HepG2 (cell line): ENCODE measurements at regions not wholly inside any gene's neighbourhood (a gene's known extent, or its start where the extent isn't known, plus 50 kb on each side); places are given as distances from the start of the nearest gene placed in this dataset.

Source experiments
- ATAC-seq: fragments of 200-7000 bp; cut with Tn5 transposase; 3 replicates; pipeline ENCODE4 v1.9.1; 2020; ENCODE audit warnings: mild to moderate bottlenecking, moderate library complexity
- BruUV-seq: library from RNA; stranded (reverse); fragments of 400-500 nt; replicated peaks from 2 replicates; lab custom pipeline; 2021; lab: Mats Ljungman, UMichigan
- CTCF ChIA-PET: fragments of 300-600 bp; formaldehyde crosslinking; extraction: SDS; loops from one replicate; lab custom pipeline; 2021; ENCODE audit warnings: low total read pairs, inconsistent platforms, low intra/inter-chr PET ratio; lab: Yijun Ruan, JAX
- POLR2A ChIA-PET: fragments of 350-600 bp; sonication (Branson Sonifier 250); formaldehyde crosslinking; loops from one replicate; lab custom pipeline; 2020; ENCODE audit warnings: antibody characterized with exemption, inconsistent platforms; lab: Yijun Ruan, JAX
- DNase-seq: peaks from one replicate; pipeline ENCODE4 v3.0.0-alpha.2; 2015; ENCODE audit warnings: low spot score
- FAIRE-seq: peaks from 3 replicates; lab custom pipeline; 2011; peaks lifted over from hg19 to GRCh38; lab: Jason Lieb, UNC
- H2AFZ ChIP-seq: one replicate; pipeline ENCODE4 v1.6.1; 2011; ENCODE audit warnings: low read length, inconsistent platforms
- H3K27ac ChIP-seq: fragments of 300-600 bp; 3 replicates; pipeline ENCODE4 v1.8.0; 2011; ENCODE audit warnings: mixed run types, mild to moderate bottlenecking, mixed read lengths, low read length, inconsistent platforms; ENCODE audit not compliant: insufficient read depth; ENCODE audit errors: extremely low read length
- H3K27me3 ChIP-seq, 2 experiments: fragments of 200-600 bp in 1 of 2; 2 replicates in 1 of 2; 3 replicates in 1 of 2; pipeline versions ENCODE4 v1.6.0 to v1.8.0; 2011; ENCODE audit warnings: low read length in 2 of 2, mild to moderate bottlenecking in 2 of 2, moderate library complexity in 2 of 2, inconsistent platforms in 1 of 2; ENCODE audit not compliant: insufficient read depth in 2 of 2, control insufficient read depth in 1 of 2
- H3K36me3 ChIP-seq, 2 experiments: fragments of 200-600 bp in 1 of 2; replicated peaks in 1 of 2; 2 replicates in 1 of 2; 3 replicates in 1 of 2; pipeline versions ENCODE4 v1.5.1 to v1.8.0; 2011; ENCODE audit warnings: low read length in 2 of 2, inconsistent platforms in 1 of 2; ENCODE audit not compliant: insufficient read depth in 2 of 2, control insufficient read depth in 1 of 2
- H3K4me1 ChIP-seq: 2 replicates; pipeline ENCODE4 v1.5.1; 2012; ENCODE audit warnings: low read length, inconsistent platforms; ENCODE audit not compliant: insufficient read depth
- H3K4me2 ChIP-seq: 2 replicates; pipeline ENCODE4 v1.6.0; 2011; ENCODE audit warnings: low read depth, low read length, inconsistent platforms
- H3K4me3 ChIP-seq, 3 experiments: fragments of 200-600 bp in 1 of 3; sonication (generic), shearing (Covaris generic) in 1 of 3; replicated peaks in 1 of 3; 2 replicates each; pipeline ENCODE4 v1.5.1; 2011 to 2016; ENCODE audit warnings: low read length in 3 of 3, inconsistent platforms in 2 of 3, low read depth in 2 of 3, mild to moderate bottlenecking in 2 of 3, control low read depth in 1 of 3, mixed read lengths in 1 of 3; ENCODE audit not compliant: insufficient read depth in 1 of 3
- H3K79me2 ChIP-seq: one replicate; pipeline ENCODE4 v1.6.1; 2011; ENCODE audit warnings: low read length, inconsistent platforms; ENCODE audit not compliant: insufficient read depth
- H3K9ac ChIP-seq: 2 replicates; pipeline ENCODE4 v1.6.0; 2011; ENCODE audit warnings: mild to moderate bottlenecking, low read depth, low read length, inconsistent platforms; ENCODE audit not compliant: insufficient read depth
- H3K9me3 ChIP-seq: 2 replicates; pipeline ENCODE4 v1.5.1; 2012; ENCODE audit warnings: mild to moderate bottlenecking, low read length
- H4K20me1 ChIP-seq: 2 replicates; pipeline ENCODE4 v1.6.0; 2011; ENCODE audit warnings: inconsistent platforms, mild to moderate bottlenecking, low read length, moderate library complexity; ENCODE audit not compliant: insufficient read depth
- ATRX ChIP-seq: sonication (generic); formaldehyde crosslinking; IDR thresholded peaks from 2 replicates; pipeline ENCODE4 v1.4.0; 2020; ENCODE audit warnings: missing genetic modification reagents, borderline replicate concordance
- CBX5 ChIP-seq: sonication (generic); formaldehyde crosslinking; IDR thresholded peaks from 2 replicates; pipeline ENCODE4 v1.4.0; 2020; ENCODE audit warnings: missing genetic modification reagents, borderline replicate concordance
- MEIS1 ChIP-seq: sonication (generic); formaldehyde crosslinking; IDR thresholded peaks from 2 replicates; pipeline ENCODE4 v1.9.0; 2021; ENCODE audit warnings: mild to moderate bottlenecking, missing genetic modification reagents, moderate library complexity, borderline replicate concordance
- MIXL1 ChIP-seq: IDR thresholded peaks from 2 replicates; pipeline ENCODE4 v1.6.1; 2016
- RAD21 ChIP-seq: fragments of 450-650 bp; formaldehyde crosslinking; IDR thresholded peaks from 2 replicates; pipeline ENCODE4 v1.5.0; 2020; ENCODE audit warnings: mild to moderate bottlenecking
- SMC3 ChIP-seq: IDR thresholded peaks from 2 replicates; pipeline ENCODE4 v1.6.1; 2011; ENCODE audit warnings: low read length, improper control_type of control experiment
- SOX5 ChIP-seq: IDR thresholded peaks from 2 replicates; pipeline ENCODE4 v1.6.1; 2016; ENCODE audit warnings: borderline replicate concordance
- STAG1 ChIP-seq: sonication (generic); formaldehyde crosslinking; IDR thresholded peaks from 2 replicates; pipeline ENCODE4 v1.4.0; 2020; ENCODE audit warnings: missing genetic modification reagents
- ZMYM4 ChIP-seq: sonication (generic); formaldehyde crosslinking; IDR thresholded peaks from 2 replicates; pipeline ENCODE4 v1.8.1; 2023; ENCODE audit warnings: mild to moderate bottlenecking, missing genetic modification reagents
- ZNF331 ChIP-seq: sonication (generic); formaldehyde crosslinking; IDR thresholded peaks from 2 replicates; pipeline ENCODE4 v1.4.0; 2020; ENCODE audit warnings: missing genetic modification reagents
- WGBS: methylation state at CpG from one replicate; pipeline ENCODE4 v1.1.6; 2017; ENCODE audit warnings: low lambda C conversion rate; 5-methylcytosine and 5-hydroxymethylcytosine counted together
- in situ Hi-C: cut with HindIII; loops from 2 replicates; pipeline ENCODE4 v1.10.0; 2017; ENCODE audit warnings: low pct_unique_long_range_greater_than_20kb; ENCODE audit not compliant: extremely low pct_ligation_motif_present
- intact Hi-C: fragments of 100-400 bp; cut with micrococcal nuclease; formaldehyde crosslinking; loops from one replicate; pipeline ENCODE4 v1.10.0; 2022; ENCODE audit not compliant: unreplicated experiment
- TF ChIP-seq, protein P1 (sequence below): IDR thresholded peaks from 2 replicates; pipeline ENCODE4 v1.4.0; 2020; ENCODE audit warnings: mild to moderate bottlenecking, missing genetic modification reagents
- TF ChIP-seq, protein P2 (sequence below): sonication (generic); formaldehyde crosslinking; IDR thresholded peaks from 2 replicates; pipeline ENCODE4 v1.5.0; 2020; ENCODE audit warnings: mild to moderate bottlenecking, missing genetic modification reagents, moderate library complexity
- TF ChIP-seq, protein P3 (sequence below): sonication (generic); formaldehyde crosslinking; IDR thresholded peaks from 2 replicates; pipeline ENCODE4 v1.4.0; 2020; ENCODE audit warnings: mild to moderate bottlenecking, missing genetic modification reagents
- TF ChIP-seq, protein P4 (sequence below), 2 experiments: fragments of 450-650 bp in 1 of 2; sonication (generic) in 1 of 2; formaldehyde crosslinking; IDR thresholded peaks; 2 replicates each; pipeline versions ENCODE4 v1.5.0 to v1.8.0; 2020 to 2022; ENCODE audit warnings: mild to moderate bottlenecking in 1 of 2, missing genetic modification reagents in 1 of 2

DNA sequence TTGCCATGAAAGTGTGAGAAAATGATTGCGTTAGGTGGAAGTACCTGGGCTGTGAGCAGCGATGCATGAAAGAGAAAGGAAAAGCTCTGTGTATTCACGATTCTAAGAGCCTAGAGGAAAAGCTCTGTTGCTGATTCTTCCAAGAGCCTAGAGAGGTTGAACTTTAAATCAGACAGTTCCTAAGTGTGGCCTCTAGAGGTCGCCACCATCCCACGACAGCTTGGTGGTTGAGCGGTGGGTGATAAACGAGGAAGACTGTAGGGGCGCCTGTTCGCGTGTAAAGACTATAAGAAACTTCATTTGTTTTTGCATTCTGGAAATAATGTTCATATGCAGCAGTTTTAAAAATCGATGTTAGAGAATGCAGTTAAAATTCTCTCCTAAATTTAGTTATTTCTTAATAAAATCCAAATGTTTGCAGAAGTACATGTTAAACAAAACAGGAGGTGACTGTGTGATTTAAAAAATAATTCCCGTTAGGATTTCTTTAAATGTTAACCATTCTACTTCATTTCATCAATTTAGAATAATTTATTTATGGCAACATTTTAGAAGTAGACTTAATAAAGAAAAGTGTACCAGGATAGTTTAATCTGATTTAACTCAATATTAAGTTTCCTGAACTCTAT is 107.7 kb downstream of the TENT4A start:
- ATAC-seq (peak; percentile 84), FAIRE-seq (peak; percentile 78), DNase-seq (peak; percentile 47)
- ChIA-PET POLR2A (no interaction called here), CTCF (interaction anchor here (1.0 to 1.5 kb wide), 3 partner anchors 99 to 571 kb away, joined by 7 to 11 read pairs (median 7); no protein-coding TSS in a partner anchor)
- Histone ChIP-seq H3K4me3 (no peak overlapping the region), H3K9me3 (peaks cover 8% of the 10 kb centered on the region; the same call in 1 of the 2 replicates), H3K27ac (no peak overlapping the region), H3K79me2 (no peaks in the 10 kb centered on the region), H3K36me3 (no peaks in the 10 kb centered on the region), H3K9ac (no peak overlapping the region), H3K4me2 (no peak overlapping the region), H4K20me1 (no peaks in the 10 kb centered on the region), H3K4me1 (no peaks in the 10 kb centered on the region), H2AFZ (no peak overlapping the region), H3K27me3 (0 out of 5 replicates have a peak, but pooled peaks cover 0 to 5% of the 10 kb centered on the region in 2 experiments)
- in situ Hi-C loops (loop anchor here (25.0 kb wide), 2 partner anchors 566 to 766 kb away; partner anchors contain the start of gene ADCY2), intact Hi-C loops (loop anchor here (1.0 kb wide), 3 partner anchors 98 to 570 kb away; no protein-coding TSS in a partner anchor)
- 5% methylated on average over 12 of the region's 12 CpGs for WGBS
- BruUV-seq = no TSS peak
- TF ChIP-seq MEIS1 (CRISPR knock-in tag) = no peak
- no peak for TF ChIP-seq SOX5 (CRISPR knock-in tag)
- TF ChIP-seq, protein P1, sequence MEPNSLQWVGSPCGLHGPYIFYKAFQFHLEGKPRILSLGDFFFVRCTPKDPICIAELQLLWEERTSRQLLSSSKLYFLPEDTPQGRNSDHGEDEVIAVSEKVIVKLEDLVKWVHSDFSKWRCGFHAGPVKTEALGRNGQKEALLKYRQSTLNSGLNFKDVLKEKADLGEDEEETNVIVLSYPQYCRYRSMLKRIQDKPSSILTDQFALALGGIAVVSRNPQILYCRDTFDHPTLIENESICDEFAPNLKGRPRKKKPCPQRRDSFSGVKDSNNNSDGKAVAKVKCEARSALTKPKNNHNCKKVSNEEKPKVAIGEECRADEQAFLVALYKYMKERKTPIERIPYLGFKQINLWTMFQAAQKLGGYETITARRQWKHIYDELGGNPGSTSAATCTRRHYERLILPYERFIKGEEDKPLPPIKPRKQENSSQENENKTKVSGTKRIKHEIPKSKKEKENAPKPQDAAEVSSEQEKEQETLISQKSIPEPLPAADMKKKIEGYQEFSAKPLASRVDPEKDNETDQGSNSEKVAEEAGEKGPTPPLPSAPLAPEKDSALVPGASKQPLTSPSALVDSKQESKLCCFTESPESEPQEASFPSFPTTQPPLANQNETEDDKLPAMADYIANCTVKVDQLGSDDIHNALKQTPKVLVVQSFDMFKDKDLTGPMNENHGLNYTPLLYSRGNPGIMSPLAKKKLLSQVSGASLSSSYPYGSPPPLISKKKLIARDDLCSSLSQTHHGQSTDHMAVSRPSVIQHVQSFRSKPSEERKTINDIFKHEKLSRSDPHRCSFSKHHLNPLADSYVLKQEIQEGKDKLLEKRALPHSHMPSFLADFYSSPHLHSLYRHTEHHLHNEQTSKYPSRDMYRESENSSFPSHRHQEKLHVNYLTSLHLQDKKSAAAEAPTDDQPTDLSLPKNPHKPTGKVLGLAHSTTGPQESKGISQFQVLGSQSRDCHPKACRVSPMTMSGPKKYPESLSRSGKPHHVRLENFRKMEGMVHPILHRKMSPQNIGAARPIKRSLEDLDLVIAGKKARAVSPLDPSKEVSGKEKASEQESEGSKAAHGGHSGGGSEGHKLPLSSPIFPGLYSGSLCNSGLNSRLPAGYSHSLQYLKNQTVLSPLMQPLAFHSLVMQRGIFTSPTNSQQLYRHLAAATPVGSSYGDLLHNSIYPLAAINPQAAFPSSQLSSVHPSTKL (CRISPR knock-in tag) = no peak
- TF ChIP-seq, protein P2, sequence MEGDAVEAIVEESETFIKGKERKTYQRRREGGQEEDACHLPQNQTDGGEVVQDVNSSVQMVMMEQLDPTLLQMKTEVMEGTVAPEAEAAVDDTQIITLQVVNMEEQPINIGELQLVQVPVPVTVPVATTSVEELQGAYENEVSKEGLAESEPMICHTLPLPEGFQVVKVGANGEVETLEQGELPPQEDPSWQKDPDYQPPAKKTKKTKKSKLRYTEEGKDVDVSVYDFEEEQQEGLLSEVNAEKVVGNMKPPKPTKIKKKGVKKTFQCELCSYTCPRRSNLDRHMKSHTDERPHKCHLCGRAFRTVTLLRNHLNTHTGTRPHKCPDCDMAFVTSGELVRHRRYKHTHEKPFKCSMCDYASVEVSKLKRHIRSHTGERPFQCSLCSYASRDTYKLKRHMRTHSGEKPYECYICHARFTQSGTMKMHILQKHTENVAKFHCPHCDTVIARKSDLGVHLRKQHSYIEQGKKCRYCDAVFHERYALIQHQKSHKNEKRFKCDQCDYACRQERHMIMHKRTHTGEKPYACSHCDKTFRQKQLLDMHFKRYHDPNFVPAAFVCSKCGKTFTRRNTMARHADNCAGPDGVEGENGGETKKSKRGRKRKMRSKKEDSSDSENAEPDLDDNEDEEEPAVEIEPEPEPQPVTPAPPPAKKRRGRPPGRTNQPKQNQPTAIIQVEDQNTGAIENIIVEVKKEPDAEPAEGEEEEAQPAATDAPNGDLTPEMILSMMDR (CRISPR knock-in tag) = peak; percentile 85
- TF ChIP-seq CBX5 (CRISPR knock-in tag) = 0 out of 2 replicates have a peak, but pooled peaks have one; percentile 26
- TF ChIP-seq ZMYM4 (CRISPR knock-in tag) = 0 out of 2 replicates have a peak, but pooled peaks have one; percentile 21
- TF ChIP-seq, protein P3, sequence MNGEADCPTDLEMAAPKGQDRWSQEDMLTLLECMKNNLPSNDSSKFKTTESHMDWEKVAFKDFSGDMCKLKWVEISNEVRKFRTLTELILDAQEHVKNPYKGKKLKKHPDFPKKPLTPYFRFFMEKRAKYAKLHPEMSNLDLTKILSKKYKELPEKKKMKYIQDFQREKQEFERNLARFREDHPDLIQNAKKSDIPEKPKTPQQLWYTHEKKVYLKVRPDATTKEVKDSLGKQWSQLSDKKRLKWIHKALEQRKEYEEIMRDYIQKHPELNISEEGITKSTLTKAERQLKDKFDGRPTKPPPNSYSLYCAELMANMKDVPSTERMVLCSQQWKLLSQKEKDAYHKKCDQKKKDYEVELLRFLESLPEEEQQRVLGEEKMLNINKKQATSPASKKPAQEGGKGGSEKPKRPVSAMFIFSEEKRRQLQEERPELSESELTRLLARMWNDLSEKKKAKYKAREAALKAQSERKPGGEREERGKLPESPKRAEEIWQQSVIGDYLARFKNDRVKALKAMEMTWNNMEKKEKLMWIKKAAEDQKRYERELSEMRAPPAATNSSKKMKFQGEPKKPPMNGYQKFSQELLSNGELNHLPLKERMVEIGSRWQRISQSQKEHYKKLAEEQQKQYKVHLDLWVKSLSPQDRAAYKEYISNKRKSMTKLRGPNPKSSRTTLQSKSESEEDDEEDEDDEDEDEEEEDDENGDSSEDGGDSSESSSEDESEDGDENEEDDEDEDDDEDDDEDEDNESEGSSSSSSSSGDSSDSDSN (CRISPR knock-in tag) = no peak
- TF ChIP-seq ATRX (CRISPR knock-in tag) = no peak
- peak; percentile 59; the same call in 1 of the 2 replicates for TF ChIP-seq ZNF331 (CRISPR knock-in tag)
- TF ChIP-seq, protein P4, sequence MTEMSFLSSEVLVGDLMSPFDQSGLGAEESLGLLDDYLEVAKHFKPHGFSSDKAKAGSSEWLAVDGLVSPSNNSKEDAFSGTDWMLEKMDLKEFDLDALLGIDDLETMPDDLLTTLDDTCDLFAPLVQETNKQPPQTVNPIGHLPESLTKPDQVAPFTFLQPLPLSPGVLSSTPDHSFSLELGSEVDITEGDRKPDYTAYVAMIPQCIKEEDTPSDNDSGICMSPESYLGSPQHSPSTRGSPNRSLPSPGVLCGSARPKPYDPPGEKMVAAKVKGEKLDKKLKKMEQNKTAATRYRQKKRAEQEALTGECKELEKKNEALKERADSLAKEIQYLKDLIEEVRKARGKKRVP (CRISPR knock-in tag; IDR thresholded peaks at IDR 0.05) = no peak
- TF ChIP-seq SMC3 = peak; percentile 80
- TF ChIP-seq STAG1 (CRISPR knock-in tag) = peak; percentile 90
- TF ChIP-seq MIXL1 (CRISPR knock-in tag) = 0 out of 2 replicates have a peak, but pooled peaks have one; percentile 36
- peak; percentile 72 for TF ChIP-seq RAD21 (CRISPR knock-in tag)
